ENCODE measurements at regions not wholly inside any gene's neighbourhood (a gene's known extent, or its start where the extent isn't known, plus 50 kb on each side); places are given as distances from the start of the nearest gene placed in this dataset.

DNA sequence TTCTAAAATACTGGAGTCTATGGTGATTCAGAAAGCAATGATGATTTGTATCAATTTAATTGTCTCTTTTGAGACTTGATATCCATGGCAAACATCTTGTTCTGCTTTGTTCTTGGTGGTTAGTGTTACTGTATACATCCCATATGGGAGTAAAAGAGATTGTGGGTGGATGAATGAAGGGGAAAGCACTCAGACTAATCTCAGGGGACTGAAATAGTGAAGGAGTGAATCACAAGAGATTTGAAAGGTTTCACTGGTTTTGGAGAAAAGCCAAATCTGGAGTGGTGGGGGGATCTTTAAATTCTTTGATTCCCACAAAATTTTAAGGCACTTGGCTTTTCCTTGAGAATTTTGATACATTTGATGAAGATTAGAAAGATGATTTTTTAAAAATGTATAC, 369.4 kb downstream of the INHBA start:
- ATAC-seq = peak; percentile 53; the same call in 1 of the 3 replicates

DNA sequence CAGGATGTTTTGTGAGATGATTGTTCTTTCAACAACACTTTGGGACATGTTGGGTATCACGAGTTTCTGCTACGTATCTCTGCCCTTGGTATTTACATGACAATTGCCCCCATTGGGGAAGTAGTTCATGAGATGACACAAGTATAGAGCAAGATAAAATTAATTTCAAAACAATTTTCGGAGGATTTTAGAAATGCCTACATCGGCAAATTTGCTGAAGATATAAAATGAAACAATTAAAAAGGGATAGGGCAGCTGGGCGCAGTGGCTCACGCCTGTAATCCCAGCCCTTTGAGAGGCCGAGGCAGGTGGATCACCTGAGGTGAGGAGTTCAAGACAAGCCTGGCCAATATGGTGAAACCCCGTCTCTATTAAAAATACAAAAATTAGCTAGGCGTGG, 371.7 kb downstream of the INHBA start:
- ATAC-seq = no peak
- TF ChIP-seq ZNF8 (CRISPR knock-in tag; IDR thresholded peaks at IDR 0.05) (no peak), BACH2 (CRISPR knock-in tag; IDR thresholded peaks at IDR 0.05; ENCODE audit: borderline replicate concordance) (no peak), ISL1 (CRISPR knock-in tag; IDR thresholded peaks at IDR 0.05) (no peak), RARB (CRISPR knock-in tag; IDR thresholded peaks at IDR 0.05) (no peak), ZNF565 (CRISPR knock-in tag; conservative IDR thresholded peaks at IDR 0.05; ENCODE audit: low read depth) (no peak), OSR1 (CRISPR knock-in tag; IDR thresholded peaks at IDR 0.05) (no peak), PPARA (CRISPR knock-in tag; IDR thresholded peaks at IDR 0.05; ENCODE audit: borderline replicate concordance) (no peak), ZC3H10 (CRISPR knock-in tag; IDR thresholded peaks at IDR 0.05) (no peak), GLIS3 (CRISPR knock-in tag; IDR thresholded peaks at IDR 0.05) (no peak), ZFP30 (CRISPR knock-in tag; IDR thresholded peaks at IDR 0.05) (no peak), ZFP3 (CRISPR knock-in tag; IDR thresholded peaks at IDR 0.05) (no peak), ESRRG (CRISPR knock-in tag; IDR thresholded peaks at IDR 0.05) (no peak), TOX (CRISPR knock-in tag; IDR thresholded peaks at IDR 0.05; ENCODE audit: borderline replicate concordance) (no peak), SNAI2 (CRISPR knock-in tag; IDR thresholded peaks at IDR 0.05) (no peak)
- TF ChIP-seq, protein P1, sequence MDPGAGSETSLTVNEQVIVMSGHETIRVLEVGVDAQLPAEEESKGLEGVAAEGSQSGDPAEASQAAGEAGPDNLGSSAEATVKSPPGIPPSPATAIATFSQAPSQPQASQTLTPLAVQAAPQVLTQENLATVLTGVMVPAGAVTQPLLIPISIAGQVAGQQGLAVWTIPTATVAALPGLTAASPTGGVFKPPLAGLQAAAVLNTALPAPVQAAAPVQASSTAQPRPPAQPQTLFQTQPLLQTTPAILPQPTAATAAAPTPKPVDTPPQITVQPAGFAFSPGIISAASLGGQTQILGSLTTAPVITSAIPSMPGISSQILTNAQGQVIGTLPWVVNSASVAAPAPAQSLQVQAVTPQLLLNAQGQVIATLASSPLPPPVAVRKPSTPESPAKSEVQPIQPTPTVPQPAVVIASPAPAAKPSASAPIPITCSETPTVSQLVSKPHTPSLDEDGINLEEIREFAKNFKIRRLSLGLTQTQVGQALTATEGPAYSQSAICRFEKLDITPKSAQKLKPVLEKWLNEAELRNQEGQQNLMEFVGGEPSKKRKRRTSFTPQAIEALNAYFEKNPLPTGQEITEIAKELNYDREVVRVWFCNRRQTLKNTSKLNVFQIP (CRISPR knock-in tag; IDR thresholded peaks at IDR 0.05; ENCODE audit: borderline replicate concordance, low read depth) = no peak
- TF ChIP-seq, protein P2, sequence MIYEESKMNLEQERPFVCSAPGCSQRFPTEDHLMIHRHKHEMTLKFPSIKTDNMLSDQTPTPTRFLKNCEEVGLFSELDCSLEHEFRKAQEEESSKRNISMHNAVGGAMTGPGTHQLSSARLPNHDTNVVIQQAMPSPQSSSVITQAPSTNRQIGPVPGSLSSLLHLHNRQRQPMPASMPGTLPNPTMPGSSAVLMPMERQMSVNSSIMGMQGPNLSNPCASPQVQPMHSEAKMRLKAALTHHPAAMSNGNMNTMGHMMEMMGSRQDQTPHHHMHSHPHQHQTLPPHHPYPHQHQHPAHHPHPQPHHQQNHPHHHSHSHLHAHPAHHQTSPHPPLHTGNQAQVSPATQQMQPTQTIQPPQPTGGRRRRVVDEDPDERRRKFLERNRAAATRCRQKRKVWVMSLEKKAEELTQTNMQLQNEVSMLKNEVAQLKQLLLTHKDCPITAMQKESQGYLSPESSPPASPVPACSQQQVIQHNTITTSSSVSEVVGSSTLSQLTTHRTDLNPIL (CRISPR knock-in tag; IDR thresholded peaks at IDR 0.05; ENCODE audit: low read depth) = no peak

More for the DNA sequence above, 369.4 kb downstream of the INHBA start:
- no peak for TF ChIP-seq TOX (CRISPR knock-in tag; IDR thresholded peaks at IDR 0.05; ENCODE audit: borderline replicate concordance)
- no peak for TF ChIP-seq BACH2 (CRISPR knock-in tag; IDR thresholded peaks at IDR 0.05; ENCODE audit: borderline replicate concordance)
- no peak for TF ChIP-seq ZFP30 (CRISPR knock-in tag; IDR thresholded peaks at IDR 0.05)
- no peak for TF ChIP-seq RARB (CRISPR knock-in tag; IDR thresholded peaks at IDR 0.05)
- no peak for TF ChIP-seq SNAI2 (CRISPR knock-in tag; IDR thresholded peaks at IDR 0.05)
- peak; percentile 86 for TF ChIP-seq ISL1 (CRISPR knock-in tag; IDR thresholded peaks at IDR 0.05)
- TF ChIP-seq, protein P3, sequence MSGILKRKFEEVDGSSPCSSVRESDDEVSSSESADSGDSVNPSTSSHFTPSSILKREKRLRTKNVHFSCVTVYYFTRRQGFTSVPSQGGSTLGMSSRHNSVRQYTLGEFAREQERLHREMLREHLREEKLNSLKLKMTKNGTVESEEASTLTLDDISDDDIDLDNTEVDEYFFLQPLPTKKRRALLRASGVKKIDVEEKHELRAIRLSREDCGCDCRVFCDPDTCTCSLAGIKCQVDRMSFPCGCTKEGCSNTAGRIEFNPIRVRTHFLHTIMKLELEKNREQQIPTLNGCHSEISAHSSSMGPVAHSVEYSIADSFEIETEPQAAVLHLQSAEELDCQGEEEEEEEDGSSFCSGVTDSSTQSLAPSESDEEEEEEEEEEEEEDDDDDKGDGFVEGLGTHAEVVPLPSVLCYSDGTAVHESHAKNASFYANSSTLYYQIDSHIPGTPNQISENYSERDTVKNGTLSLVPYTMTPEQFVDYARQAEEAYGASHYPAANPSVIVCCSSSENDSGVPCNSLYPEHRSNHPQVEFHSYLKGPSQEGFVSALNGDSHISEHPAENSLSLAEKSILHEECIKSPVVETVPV (CRISPR knock-in tag; IDR thresholded peaks at IDR 0.05) = no peak
- no peak for TF ChIP-seq OSR1 (CRISPR knock-in tag; IDR thresholded peaks at IDR 0.05)
- TF ChIP-seq GLIS3 (CRISPR knock-in tag; IDR thresholded peaks at IDR 0.05) = no peak
- TF ChIP-seq PATZ1 (CRISPR knock-in tag; IDR thresholded peaks at IDR 0.05; ENCODE audit: borderline replicate concordance) = 0 out of 2 replicates have a peak, but pooled peaks have one; percentile 40
- TF ChIP-seq PPARA (CRISPR knock-in tag; IDR thresholded peaks at IDR 0.05; ENCODE audit: borderline replicate concordance) = no peak
- TF ChIP-seq, protein P4, sequence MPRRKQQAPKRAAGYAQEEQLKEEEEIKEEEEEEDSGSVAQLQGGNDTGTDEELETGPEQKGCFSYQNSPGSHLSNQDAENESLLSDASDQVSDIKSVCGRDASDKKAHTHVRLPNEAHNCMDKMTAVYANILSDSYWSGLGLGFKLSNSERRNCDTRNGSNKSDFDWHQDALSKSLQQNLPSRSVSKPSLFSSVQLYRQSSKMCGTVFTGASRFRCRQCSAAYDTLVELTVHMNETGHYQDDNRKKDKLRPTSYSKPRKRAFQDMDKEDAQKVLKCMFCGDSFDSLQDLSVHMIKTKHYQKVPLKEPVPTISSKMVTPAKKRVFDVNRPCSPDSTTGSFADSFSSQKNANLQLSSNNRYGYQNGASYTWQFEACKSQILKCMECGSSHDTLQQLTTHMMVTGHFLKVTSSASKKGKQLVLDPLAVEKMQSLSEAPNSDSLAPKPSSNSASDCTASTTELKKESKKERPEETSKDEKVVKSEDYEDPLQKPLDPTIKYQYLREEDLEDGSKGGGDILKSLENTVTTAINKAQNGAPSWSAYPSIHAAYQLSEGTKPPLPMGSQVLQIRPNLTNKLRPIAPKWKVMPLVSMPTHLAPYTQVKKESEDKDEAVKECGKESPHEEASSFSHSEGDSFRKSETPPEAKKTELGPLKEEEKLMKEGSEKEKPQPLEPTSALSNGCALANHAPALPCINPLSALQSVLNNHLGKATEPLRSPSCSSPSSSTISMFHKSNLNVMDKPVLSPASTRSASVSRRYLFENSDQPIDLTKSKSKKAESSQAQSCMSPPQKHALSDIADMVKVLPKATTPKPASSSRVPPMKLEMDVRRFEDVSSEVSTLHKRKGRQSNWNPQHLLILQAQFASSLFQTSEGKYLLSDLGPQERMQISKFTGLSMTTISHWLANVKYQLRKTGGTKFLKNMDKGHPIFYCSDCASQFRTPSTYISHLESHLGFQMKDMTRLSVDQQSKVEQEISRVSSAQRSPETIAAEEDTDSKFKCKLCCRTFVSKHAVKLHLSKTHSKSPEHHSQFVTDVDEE (CRISPR knock-in tag; IDR thresholded peaks at IDR 0.05) = no peak
- TF ChIP-seq ZNF565 (CRISPR knock-in tag; conservative IDR thresholded peaks at IDR 0.05; ENCODE audit: low read depth) = no peak
- TF ChIP-seq TCF4 (CRISPR knock-in tag; IDR thresholded peaks at IDR 0.05; ENCODE audit: borderline replicate concordance) = no peak
- TF ChIP-seq ESRRG (CRISPR knock-in tag; IDR thresholded peaks at IDR 0.05) = no peak
- TF ChIP-seq, protein P2 (CRISPR knock-in tag; IDR thresholded peaks at IDR 0.05; ENCODE audit: low read depth) = no peak
- no peak for TF ChIP-seq ZFP3 (CRISPR knock-in tag; IDR thresholded peaks at IDR 0.05)

All from SK-N-SH treated with all-trans-retinoic acid at 6 μM for 48 hours (cell line).